GM20000 (cell line): ENCODE measurements at regions not wholly inside any gene's neighbourhood (a gene's known extent, or its start where the extent isn't known, plus 50 kb on each side); places are given as distances from the start of the nearest gene placed in this dataset.
"Not testable (repeated sequence)": the region's sequence is repeated elsewhere in the genome, so short reads cannot be mapped to it uniquely, and the experiment has no call there.

Source experiments
- DNase-seq: peaks from one replicate; pipeline ENCODE4 v3.0.0; 2012; ENCODE audit warnings: low spot score
- TF ChIP-seq, protein P1 (sequence below): IDR thresholded peaks from 2 replicates; pipeline ENCODE4 v1.5.1; 2012; ENCODE audit warnings: mild to moderate bottlenecking, control low read depth; ENCODE audit errors: extremely low read depth, missing control alignments

DNA sequence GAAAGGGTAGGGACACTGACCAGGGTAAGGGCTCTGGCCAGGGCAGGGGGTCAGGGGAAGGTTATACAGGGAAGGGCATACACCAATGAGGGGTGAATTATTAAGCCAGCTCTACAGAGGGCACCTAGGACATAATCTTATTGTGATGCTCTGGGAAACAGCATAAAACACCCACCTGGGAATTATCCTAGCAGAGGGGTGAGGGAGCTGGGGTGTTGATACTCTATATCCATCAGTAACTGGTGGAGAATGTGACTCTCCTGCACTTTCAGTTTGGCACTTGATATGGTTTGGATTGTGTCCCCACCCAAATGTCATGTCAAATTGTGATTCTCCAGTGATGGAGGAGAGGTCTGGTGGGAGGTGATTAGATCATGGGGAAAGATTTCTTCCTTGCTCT lies 291.2 kb downstream of the ASMT start:
- TF ChIP-seq, protein P1, sequence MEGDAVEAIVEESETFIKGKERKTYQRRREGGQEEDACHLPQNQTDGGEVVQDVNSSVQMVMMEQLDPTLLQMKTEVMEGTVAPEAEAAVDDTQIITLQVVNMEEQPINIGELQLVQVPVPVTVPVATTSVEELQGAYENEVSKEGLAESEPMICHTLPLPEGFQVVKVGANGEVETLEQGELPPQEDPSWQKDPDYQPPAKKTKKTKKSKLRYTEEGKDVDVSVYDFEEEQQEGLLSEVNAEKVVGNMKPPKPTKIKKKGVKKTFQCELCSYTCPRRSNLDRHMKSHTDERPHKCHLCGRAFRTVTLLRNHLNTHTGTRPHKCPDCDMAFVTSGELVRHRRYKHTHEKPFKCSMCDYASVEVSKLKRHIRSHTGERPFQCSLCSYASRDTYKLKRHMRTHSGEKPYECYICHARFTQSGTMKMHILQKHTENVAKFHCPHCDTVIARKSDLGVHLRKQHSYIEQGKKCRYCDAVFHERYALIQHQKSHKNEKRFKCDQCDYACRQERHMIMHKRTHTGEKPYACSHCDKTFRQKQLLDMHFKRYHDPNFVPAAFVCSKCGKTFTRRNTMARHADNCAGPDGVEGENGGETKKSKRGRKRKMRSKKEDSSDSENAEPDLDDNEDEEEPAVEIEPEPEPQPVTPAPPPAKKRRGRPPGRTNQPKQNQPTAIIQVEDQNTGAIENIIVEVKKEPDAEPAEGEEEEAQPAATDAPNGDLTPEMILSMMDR: no peak
- DNase-seq: no peak

DNA sequence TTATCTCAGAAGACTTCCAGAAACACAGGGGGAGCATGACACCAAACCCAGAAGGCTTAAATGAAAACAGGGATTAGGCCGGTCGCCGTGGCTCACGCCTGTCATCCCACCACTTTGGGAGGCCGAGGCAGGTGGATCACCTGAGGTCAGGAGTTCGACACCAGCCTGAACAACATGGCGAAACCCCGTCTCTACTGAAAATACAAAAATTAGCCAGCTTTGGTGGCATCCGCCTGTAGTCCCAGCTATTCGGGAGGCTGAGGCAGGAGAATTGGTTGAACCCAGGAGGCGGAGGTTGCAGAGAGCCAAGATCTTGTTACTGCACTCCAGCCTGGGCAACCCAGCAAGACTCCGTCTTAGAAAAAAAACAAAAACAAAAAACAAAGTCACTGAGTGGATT lies 294.1 kb downstream of the ASMT start:
- DNase-seq: not testable (repeated sequence)

DNA sequence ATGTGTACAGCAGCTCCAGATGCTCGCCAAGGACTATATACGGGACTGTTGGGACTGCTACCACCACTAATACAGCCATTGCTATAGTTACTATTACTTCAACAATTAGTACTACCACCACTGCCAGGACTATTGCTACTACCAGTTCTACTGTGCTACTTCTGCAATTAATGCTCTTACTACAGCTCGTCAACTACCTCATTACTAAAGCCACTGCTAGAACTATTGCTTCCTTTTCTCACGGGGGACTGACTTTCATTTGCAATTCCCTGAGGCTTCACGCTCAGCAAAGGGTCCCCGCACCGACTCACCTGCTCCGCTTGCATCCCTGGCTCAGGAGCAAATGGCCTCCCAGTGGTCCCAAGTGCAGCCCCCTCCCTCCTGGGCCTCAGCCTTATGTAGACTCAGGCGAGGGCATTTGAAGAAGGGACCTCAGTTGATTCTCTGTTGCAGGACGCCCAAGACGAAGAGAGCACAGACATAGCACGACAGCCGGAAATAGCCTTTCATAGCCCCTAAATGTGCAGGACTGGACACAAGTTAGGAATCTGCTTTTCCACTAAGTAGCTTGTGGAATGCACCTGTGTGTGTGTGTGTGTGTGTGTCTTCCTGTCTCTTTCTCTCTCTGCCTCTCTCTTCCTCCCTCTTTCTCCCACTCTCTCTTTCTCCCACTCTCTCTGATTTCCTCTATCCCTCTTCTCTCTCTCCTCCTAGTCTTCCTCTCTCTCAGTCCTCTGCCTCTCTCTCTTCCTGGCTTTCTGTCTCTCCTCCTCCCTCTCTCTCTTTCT lies 294.8 kb downstream of the ASMT start:
- DNase-seq: no peak

DNA sequence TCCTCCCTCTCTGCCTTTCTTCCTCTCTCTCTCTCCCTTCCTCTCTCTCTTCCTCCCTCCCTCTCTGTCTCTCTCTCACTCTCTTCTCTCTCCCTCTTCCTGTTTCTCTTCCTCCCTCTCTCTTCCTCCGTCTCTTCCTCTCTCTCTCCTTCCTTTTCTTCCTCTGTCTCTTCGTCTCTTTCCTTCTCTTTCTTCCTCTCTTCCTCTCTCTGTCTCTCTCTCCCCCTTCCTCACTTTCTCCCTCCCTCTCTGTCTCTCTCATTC lies 295.3 kb downstream of the ASMT start:
- TF ChIP-seq, protein P1: no peak

More for the DNA sequence above, 294.8 kb downstream of the ASMT start:
- TF ChIP-seq, protein P1: no peak

DNA sequence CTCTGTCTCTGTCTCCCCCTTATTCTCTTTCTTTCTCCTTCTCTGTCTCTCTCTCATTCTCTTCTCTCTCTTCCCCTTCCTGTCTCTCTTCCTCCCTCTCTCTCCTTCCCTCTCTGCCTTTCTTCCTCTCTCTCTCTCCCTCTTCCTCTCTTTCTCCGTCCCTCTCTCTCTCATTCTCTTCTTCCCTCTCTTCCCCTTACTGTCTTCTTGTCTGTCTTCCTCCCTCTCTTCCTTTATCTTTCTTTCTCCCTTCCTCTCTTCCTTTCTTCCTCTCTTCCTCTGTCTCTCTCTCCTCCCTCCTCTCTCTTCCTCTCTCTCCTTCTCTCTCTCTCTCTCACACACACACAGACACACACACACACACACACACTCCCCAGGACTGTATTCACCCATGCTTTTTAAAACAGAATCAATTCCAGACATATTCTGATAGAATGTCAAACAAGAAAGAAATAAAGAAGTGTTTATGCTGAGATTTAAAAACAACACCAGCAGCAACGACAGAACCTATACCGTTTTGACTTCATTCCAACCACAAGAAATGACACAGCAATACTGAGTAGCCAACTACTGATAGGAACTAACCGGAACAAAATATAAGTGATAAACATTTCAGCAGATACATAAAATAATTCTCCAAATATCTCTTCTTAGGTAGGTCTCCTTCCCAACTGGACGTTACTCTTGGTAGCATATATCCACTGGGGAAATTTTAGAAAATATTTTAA lies 296.7 kb downstream of the ASMT start:
- no peak for DNase-seq
- TF ChIP-seq, protein P1: no peak

More for the DNA sequence above, 295.3 kb downstream of the ASMT start:
- DNase-seq: no peak

DNA sequence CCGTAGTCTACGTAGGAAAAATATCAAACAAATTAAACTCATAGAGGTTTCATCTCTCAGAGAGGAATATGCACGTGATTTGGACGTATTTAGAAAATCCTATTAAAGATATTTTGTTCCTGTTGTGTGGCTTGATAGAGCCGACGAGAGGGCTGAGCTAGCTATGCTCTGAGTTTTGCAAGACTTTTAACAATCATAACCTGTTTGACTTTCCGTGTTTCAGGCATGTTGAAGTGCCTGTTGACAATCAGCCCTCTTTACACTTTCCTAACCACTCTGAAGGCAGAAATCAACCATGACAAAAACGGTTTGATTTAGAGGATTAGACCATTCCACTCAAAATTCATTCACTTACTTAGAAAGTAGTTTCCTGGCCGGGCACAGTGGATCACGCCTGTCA lies 297.3 kb downstream of the ASMT start:
- DNase-seq: no peak
- TF ChIP-seq, protein P1: no peak

DNA sequence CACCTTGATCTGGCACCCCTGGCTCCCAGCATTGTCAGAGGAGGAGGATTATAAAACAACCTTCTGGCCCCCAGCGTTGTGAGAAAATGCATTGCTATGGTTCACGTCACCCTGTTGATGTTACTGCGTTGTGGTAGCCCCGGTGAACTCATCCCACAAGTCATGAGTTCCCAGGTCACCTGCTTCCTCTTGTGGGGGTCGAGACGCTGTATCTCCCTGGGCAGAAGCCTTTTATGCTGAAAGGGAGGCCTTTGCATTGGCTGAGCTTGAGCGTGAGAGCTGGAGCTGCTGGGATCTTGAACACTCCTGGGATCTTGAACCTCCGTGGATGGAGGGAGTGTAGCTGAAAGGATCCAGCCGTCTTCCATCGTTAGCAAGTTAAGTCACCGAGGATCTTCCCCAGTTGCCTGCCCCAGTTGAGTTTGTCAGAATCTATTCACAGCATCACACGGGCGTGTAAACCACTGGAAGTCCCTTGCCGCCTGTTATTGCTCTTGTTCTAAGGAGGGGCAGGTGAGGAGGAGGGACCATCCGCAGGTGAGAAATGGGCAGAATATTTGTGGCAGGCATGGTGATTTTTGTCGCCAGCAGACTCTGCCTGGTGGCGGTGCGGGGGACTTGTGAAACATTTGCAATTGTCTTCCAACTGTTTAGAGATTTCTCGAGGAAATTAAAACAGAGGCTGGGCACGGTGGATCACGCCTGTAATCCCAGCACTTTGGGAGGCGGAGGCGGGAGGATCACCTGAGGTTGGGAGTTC lies 299.9 kb downstream of the ASMT start:
- TF ChIP-seq, protein P1: no peak
- DNase-seq: no peak
